Stimulated activated CD4-positive, alpha-beta T cell treated with anti-CD3 and anti-CD28 coated beads, TNF-alpha, amount 100 ng/mL, for 4 hours (primary cell): ENCODE measurements at regions not wholly inside any gene's neighbourhood (a gene's known extent, or its start where the extent isn't known, plus 50 kb on each side); places are given as distances from the start of the nearest gene placed in this dataset.
"Not testable (repeated sequence)": the region's sequence is repeated elsewhere in the genome, so short reads cannot be mapped to it uniquely, and the experiment has no call there.

Experiments used
- DNase-seq, 3 experiments: peaks; one replicate each; pipeline ENCODE4 v3.0.0-alpha.2; 2020; ENCODE audit warnings: low read depth in 3 of 3

GRCh38 chr18:38847326-38847725 is 1281.7 kb upstream of the CELF4 start:
- no peak for DNase-seq

- DNase-seq = no peak
Measured at GRCh38 chr18:38843291-38843690, 1277.7 kb upstream of the CELF4 start.

- DNase-seq = no peak
Measured at GRCh38 chr18:38826247-38826646, 1260.6 kb upstream of the CELF4 start.

GRCh38 chr18:38811209-38811608 is 1245.6 kb upstream of the CELF4 start:
- no peak for DNase-seq

DNA sequence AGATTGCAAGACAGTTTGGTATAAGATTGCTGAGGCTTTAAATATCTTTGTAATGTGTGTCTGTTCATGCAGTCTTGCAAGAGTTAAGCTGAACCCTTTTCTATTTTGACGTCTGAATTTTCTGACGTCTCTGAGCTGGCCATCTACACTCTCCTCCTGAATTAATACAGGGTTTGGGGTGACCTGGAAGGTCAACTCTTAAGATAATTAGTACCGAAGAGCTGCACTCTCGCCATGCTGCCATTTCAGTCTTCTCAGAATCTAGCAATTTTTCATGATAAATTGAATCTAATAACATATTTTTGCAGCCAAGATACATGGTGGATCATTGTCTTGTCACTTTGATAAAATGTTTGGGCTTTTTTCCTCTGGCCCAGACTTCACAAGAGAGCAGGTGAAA is 1245.2 kb upstream of the CELF4 start:
- no peak for DNase-seq

GRCh38 chr18:38807915-38808314 is 1242.3 kb upstream of the CELF4 start:
- no peak for DNase-seq

GRCh38 chr18:38805256-38805655 is 1239.7 kb upstream of the CELF4 start:
- DNase-seq = no peak

- DNase-seq = no peak
Measured at GRCh38 chr18:38801640-38802039, 1236.0 kb upstream of the CELF4 start.

- DNase-seq = no peak
Measured at GRCh38 chr18:38796762-38797161, 1231.2 kb upstream of the CELF4 start.

GRCh38 chr18:38792731-38793130 is 1227.1 kb upstream of the CELF4 start:
- DNase-seq = no peak

- no peak for DNase-seq
Measured at GRCh38 chr18:38790786-38791185, 1225.2 kb upstream of the CELF4 start.

DNA sequence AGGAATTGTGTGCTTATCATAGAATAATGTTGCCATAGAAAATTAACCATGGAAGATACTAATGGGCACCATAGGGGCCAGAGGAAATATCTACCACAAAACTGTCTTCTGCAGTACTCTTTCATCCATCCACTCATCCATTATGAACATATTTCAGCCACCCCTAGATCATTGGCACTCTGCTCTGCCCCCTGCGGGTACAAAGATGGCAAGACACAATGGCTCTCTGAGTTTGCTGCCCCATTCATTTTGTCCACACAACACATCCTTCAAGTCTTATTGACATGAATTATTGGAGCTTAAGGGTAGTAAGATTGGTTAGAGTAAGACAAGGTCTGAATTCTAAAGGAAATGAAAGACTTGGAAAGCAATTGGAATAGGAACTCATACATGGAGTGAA is 1224.7 kb upstream of the CELF4 start:
- DNase-seq = no peak

DNA sequence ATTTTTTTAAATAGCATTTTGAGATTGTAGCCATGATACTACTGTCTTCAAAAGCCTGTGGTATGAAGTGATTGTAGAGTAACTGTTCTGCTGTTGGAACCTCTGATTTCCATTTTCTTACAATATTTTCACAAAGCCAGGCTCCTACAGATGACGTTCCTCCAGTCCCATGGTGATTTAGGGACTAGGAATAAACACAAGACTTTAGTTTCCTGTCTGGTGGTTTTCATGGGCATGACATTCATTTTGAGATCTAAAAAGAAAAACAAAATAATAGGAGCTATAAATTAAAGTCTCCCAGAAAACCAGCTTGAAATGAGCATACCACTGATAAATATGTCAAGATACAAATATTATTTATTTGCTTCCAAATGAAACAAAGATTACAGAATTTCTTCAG is 1223.5 kb upstream of the CELF4 start:
- no peak for DNase-seq

DNA sequence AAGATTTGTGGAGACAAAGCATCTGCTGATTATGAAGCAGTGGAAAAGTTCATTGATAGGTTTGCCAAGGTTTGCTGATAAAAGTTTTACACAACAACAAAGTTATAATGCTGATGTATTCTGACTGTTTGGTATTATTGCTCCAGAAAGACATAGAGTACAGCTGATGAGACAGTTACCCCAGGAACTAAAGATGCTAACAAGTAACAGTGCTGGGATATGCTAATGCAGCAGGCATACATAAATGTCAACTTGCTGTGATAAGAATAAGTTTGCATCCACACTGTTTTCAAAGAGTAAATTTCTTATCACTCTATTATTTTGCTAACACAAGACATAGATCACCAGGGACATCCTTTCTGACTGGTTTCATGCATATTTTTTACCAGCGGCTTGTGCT is 1221.3 kb upstream of the CELF4 start:
- DNase-seq = no peak

- not testable (repeated sequence) for DNase-seq
Measured at GRCh38 chr18:38771620-38772019, 1206.0 kb upstream of the CELF4 start.

- no peak for DNase-seq
Measured at GRCh38 chr18:38768504-38768903, 1202.9 kb upstream of the CELF4 start.

DNA sequence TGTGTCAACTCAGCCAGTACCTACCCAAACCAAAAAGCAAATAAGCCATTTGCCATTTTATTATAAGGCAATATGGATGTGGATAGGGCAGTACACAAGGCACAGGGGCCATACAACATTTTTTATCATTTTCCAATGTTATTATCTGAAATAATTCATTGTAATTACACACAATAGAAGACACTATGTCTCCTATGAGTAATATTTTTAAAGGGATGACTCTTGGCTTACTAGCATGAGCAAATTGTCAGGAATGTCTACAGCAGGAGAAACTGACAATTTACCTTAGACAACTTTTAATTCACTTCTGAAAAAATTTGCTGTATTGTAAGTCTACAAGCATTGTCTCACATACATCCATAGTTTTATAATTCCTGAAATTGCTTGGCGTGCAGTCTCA is 1193.9 kb upstream of the CELF4 start:
- no peak for DNase-seq

DNA sequence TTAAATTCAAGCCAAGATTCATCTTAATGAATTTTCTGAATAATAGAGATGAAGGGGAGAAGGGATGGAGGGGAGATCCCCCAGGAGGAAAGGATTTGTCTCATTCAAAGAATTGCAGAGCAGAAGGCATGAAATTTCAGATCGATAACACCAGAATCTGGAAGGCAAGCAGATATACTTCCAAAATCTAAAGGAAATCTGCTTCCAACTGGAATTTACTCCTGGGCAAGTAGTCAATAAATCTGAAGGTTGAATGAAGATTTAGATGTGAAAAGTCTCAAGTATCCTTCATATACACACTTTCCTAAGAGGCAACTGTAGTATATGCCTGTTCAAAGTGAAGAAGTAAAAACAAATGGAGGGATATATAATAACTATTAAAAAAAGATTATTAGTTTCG is 1190.8 kb upstream of the CELF4 start:
- DNase-seq = no peak

GRCh38 chr18:38752430-38752829 is 1186.8 kb upstream of the CELF4 start:
- no peak for DNase-seq

DNA sequence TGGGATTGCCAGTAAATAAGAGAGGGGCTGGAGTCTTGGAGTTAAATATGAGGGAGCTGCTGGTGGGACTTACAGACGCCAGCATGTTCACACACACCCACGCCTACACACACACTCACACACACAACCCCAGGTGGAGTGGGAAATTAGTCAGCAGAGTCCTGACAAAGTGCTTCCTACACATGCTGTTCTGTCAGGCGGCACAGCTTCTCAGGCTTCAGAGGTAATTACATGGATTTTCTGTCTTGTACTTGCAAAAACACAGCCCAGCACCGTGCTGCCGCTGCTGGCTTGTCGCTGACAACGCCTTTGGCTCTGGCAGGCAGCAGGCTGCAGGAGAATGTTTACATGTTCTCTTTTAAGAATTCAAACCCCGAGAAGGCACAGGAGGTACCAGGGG is 1186.3 kb upstream of the CELF4 start:
- no peak for DNase-seq

- no peak for DNase-seq
Measured at GRCh38 chr18:38751211-38751610, 1185.6 kb upstream of the CELF4 start.

- DNase-seq = no peak
Measured at GRCh38 chr18:38750751-38751150, 1185.2 kb upstream of the CELF4 start.

- no peak for DNase-seq
Measured at GRCh38 chr18:38747153-38747552, 1181.6 kb upstream of the CELF4 start.

GRCh38 chr18:38720181-38720580 is 1154.6 kb upstream of the CELF4 start:
- DNase-seq = not testable (repeated sequence)

- no peak for DNase-seq
Measured at GRCh38 chr18:38718365-38718901, 1152.8 kb upstream of the CELF4 start.
